HG02870 (cell line): ENCODE measurements at regions not wholly inside any gene's neighbourhood (a gene's known extent, or its start where the extent isn't known, plus 50 kb on each side); places are given as distances from the start of the nearest gene placed in this dataset.

Source experiments
- ATAC-seq: cut with Tn5 transposase; IDR thresholded peaks from one replicate; pipeline ENCODE4 v1.9.1; 2021; ENCODE audit warnings: mild to moderate bottlenecking, moderate library complexity; ENCODE audit not compliant: unreplicated experiment

GRCh38 chr6:129920103-129920798 is 59.1 kb upstream of the TMEM244 start:
- ATAC-seq: no peak

GRCh38 chr6:129911732-129912131 is 50.6 kb upstream of the TMEM244 start:
- no peak for ATAC-seq
